Activated CD4-positive, CD25-positive, alpha-beta regulatory T cell treated with anti-CD3 and anti-CD28 coated beads, Interleukin-2, amount 50 U/mL, for 72 hours (primary cell): ENCODE measurements at regions not wholly inside any gene's neighbourhood (a gene's known extent, or its start where the extent isn't known, plus 50 kb on each side); places are given as distances from the start of the nearest gene placed in this dataset.
"Not testable (repeated sequence)": the region's sequence is repeated elsewhere in the genome, so short reads cannot be mapped to it uniquely, and the experiment has no call there.

ENCODE experiments used
- DNase-seq: peaks from one replicate; pipeline ENCODE4 v3.0.0; 2021

DNA sequence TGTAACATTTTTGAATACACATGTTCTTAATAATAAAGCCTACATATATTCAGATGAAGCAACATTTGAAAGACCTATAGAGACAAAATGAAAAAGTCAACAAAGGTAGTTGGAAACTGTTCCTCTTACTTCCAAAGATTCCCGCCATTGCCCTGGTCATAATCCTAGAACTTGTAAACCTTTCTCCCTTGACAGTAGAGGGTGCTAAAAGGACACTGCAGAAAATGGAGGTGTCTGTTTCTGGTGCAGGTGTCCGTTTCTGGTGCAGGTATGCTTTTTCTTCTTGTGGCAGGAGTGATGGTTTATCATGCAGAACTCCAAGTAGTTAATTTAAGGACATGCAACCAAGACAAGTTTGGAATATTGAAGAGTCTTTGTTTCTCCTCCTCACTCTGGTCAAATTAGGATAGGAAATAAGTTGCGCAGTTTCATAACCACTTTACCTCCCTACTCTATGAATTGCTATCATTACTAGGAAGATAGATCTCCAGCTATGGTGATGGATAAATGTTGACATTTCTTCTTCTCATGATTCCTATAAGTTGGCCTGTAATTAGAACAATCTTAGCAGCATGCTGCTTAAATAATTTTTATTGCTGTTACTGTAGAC is 56.0 kb upstream of the FAM174A start:
- DNase-seq = no peak

GRCh38 chr5:100472091-100472490 is 63.1 kb upstream of the FAM174A start:
- no peak for DNase-seq

DNA sequence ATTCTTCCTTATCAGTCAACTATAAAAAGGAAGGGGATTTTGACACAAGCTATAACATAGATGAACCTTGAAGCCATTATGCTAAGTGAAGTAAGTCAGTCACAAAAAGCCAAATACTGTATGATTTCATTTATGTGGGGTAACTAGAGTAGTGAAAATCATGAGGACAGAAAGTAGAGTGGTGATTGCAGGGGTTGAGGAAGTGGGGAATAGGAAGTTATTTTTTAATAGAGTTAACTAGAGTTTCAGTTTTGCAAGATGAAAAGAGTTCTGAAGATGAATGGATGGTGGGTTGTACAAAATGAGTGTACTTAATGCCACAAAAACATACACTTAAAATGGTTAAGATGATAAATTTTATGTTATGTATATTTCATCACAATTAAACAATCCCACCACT is 65.4 kb upstream of the FAM174A start:
- no peak for DNase-seq

DNA sequence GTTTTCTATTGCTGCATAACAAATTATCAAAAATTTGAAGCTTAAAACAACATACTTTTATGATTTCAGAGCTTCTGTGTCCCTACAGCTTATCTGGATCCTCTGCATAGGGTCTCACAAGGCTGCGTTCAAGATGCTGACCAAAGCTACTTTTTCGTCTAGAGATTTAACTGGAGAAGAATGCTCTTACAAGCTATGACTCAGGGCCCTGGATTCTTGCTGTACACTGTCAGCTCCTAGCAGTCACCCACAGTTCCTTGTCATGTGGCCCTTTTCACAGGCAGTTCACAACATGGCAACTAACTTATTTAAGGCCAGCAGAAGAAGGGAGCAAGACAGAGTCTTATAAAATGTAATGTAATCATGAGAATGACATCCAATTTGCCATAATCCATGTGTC is 70.8 kb upstream of the FAM174A start:
- DNase-seq = no peak

- no peak for DNase-seq
Observed at GRCh38 chr5:100456615-100457014, 78.6 kb upstream of the FAM174A start.

DNA sequence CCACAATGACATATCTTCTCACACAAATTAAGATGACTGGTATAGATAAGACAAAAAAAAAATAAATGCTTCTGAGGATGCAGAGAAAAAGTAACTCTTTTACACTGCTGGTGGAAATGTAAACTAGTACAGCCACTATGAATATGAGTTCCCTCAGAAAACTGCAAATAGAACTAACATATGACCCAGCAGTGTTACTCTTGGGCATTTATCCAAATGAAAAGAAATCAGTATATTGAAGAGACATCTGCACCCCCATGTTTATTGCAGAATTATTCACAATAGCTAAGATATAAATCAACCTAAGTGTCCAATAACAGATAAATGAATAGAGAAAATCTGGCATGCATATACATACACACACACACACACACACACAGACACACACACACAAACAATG is 83.0 kb upstream of the FAM174A start:
- no peak for DNase-seq

DNA sequence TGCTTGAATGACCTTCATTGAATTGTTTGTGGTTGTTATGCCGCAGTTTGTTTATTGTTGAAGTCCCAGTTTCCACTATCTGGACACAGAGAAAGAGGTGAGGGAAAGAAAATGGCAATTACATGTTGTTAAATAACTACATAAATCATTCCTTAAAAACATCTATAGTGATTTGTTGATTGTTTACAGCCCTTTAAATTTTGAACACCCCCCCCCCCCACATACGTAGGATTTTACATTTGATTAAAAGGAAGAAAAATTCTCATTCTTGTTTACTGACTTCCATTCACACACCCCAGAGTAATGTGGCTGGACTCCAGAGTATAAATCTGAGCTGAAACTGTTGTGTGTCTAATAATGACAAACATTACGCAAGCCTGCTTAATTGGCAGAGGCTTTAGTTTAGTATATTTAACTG is 87.1 kb upstream of the FAM174A start:
- no peak for DNase-seq

GRCh38 chr5:100446879-100447430 is 88.2 kb upstream of the FAM174A start:
- no peak for DNase-seq

DNA sequence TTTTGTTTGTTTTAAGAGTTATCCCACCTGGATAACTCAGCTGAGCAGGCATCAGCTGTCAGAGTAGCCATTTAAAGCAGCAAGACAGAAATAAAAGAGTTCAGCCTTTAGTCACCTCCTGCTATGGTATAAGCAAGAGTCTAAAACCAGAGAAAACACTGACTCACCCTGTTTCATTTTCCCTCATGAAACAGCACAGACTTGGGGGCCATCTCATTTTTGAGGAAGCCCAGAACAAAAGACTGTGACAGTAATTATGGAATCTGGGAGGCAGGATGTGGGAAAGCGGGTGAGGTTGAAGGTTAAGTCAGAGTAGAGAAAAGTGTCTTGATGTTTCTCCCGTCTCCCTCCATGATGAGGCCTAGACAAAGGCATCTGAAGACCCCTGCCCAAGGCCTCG is 90.2 kb upstream of the FAM174A start:
- no peak for DNase-seq

DNA sequence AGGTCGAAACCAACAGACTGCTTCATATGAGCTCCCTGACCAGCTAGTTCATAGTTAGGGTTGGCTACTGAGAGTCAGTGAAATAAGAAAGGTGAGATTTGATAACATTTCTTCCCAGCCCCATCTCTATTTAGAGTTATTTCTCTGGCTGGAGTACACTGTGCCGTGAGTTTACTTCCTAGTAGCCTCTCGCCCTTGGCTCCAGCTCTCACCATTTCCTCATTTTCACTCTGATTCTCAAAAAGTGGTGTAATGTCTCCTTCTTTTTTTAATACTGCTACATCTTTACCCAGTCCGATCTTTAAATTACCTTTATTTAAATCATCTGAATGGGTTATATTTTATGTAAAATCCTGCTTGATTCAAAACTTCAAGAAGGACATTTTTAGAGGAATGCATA is 100.4 kb upstream of the FAM174A start:
- DNase-seq = no peak

- DNase-seq = no peak
Observed at GRCh38 chr5:100432741-100433140, 102.4 kb upstream of the FAM174A start.

DNA sequence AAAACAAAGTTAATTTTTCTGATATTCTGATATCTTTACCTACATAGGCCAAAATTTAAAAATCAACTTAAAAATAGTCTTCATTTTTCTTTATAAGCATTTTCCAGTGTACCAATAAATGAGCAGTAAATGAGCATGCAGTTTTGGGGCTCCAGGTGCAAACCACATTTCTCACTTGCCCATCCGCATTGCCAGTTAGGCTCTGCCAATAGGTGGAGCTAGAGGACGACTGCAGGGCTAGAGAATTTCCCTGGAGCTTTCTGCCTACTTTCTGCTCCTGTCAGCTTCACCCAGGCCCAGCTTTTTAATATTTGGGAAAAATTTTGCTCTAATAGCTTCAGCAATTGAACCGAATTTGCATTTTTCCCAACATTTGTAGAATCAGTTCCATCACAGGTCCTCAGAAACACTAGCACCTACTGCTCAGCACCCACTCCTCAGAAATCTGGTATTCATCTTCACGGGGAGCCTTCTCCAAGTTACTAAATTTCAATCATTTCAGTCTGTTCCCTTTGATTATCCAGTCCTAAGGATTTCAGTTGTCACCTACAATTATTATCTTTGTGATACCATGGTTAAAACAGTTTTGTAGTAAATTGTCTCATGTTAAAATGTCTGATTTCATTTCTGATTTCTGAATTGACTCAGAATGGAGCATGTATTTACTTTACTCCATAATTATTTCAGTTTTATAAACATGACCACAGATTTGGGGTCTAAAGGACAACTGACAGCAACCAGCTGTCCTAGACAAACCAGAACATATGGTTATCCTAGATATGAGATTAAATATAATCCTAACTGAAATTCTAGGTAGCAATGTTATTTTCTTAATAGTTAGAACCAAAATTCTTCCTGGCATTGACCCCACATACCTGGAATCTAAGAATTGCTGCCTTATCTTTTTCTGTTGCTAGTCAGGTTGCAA is 104.6 kb upstream of the FAM174A start:
- peak; percentile 41 for DNase-seq

- DNase-seq = no peak
Observed at GRCh38 chr5:100424787-100425186, 110.4 kb upstream of the FAM174A start.

DNA sequence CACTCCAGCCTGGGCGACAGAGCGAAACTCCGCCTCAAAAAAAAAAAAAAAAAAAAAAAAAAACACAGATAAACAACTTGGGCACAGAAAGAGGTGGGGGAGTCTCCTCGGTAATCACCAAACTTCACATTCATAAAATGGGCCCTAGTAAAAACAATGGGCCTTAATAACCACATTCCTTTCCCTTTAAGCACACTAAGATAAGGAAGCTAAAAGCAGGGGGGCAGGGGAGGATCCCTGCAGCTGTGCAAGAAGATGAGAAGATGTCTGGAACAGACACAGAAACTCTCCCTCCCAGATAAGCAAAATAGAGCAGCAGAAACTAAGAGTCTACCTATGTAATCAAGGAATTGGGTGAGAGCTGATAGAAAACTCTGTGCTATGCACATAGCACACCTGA is 111.2 kb upstream of the FAM174A start:
- DNase-seq = no peak

DNA sequence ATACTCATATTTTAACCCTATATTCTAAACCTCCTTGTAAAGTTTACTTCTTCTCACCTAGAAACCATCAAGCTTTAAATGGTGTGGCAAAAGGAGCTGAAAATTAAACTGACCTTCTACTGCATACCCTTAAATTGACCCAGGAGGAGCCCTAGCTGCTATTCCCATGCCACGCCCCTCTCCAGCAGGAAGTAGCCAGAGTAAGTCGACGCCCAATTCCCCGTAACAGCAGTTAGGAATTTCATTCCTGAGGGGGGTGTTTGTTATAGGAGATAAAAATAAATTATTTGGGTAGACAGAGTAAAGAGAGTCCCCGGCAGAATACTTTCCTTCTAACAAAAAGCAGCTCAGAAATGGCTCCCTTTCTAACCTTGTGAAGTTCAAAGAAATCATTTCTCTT is 111.8 kb upstream of the FAM174A start:
- no peak for DNase-seq

DNA sequence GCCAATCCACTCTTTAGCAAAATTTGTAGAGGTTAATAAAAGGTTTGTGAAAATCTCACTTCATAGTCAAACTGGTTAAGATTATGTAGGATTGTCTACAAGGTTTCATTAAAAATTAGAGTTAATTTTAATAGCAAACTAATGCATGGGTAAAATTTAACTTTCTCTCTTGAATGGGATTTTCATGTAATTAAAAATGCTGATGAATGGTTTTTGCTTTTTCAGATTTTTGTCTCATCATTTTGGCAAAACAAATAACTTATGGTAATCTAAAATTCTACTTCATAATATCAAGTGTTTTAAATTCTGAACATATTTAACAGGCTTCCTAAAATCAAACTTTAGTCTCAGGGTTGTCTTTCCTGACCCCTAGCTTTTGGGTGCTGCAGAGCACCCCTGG is 113.8 kb upstream of the FAM174A start:
- no peak for DNase-seq

- no peak for DNase-seq
Observed at GRCh38 chr5:100418231-100418630, 116.9 kb upstream of the FAM174A start.

DNA sequence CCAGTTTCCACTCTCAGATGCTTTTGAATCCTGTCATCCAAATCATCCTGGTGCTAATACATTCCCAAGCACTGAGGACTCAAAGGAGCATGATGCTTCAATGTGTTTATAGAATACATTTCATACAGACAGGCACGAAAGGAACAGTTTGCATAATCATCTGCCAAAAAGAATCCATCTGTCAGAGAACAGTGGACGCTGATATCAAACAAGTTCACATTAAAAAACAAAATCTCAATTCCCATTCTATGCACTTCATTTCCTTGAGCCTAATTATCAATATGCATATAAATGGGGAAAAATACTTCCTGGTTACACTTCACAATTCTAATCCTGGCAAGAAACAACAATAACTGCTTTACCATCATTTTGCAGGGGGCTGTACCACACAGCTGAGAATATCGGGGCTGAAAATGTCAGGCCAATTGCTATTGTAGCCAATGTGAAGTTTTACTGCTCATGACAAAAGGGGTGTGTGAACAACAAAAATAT is 125.5 kb upstream of the FAM174A start:
- DNase-seq = no peak

DNA sequence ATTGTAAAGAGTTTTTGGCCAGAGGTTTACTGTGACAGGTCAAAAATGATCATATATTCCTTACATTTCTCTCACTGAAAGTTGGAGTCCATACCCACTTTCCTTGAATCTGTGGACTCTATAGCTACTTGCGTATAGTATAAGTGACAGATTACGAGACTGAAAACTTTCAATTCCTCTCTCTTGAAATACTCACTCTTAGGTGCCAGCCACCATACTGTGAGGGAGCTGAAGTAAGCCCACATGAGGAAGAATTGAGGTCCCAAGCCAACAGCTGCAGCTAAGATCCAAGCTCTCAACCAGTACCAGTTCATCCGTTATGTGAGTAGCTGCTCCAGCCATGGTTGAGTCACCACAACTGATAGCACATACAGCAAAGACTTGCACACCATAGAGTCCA is 128.1 kb upstream of the FAM174A start:
- no peak for DNase-seq

- DNase-seq = no peak
Observed at GRCh38 chr5:100406640-100407039, 128.5 kb upstream of the FAM174A start.

GRCh38 chr5:100402071-100402470 is 133.1 kb upstream of the FAM174A start:
- no peak for DNase-seq

GRCh38 chr5:100401149-100401548 is 134.0 kb upstream of the FAM174A start:
- DNase-seq = no peak

DNA sequence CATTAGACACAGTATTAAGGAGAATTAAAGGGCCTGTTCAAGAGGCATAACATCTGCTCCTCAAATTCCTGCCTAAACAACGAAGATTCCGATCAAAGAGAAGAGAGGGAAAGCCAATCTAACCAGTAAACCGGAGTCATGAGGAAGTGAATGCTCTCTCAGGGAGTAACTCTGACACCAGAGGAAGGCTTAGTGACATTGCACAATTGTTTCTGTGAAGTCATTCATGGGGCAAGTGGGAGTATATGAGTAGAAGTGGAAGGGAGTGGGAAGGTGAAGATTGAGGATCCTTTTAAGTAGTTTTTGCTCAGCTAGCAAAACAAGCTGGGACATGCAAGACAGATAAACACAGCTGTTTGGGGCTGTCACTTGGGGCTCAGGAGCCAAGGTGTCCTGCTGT is 136.4 kb upstream of the FAM174A start:
- not testable (repeated sequence) for DNase-seq

GRCh38 chr5:100379254-100379858 is 155.8 kb upstream of the FAM174A start:
- not testable (repeated sequence) for DNase-seq
